ENCODE measurements at regions not wholly inside any gene's neighbourhood (a gene's known extent, or its start where the extent isn't known, plus 50 kb on each side); places are given as distances from the start of the nearest gene placed in this dataset.

DNA sequence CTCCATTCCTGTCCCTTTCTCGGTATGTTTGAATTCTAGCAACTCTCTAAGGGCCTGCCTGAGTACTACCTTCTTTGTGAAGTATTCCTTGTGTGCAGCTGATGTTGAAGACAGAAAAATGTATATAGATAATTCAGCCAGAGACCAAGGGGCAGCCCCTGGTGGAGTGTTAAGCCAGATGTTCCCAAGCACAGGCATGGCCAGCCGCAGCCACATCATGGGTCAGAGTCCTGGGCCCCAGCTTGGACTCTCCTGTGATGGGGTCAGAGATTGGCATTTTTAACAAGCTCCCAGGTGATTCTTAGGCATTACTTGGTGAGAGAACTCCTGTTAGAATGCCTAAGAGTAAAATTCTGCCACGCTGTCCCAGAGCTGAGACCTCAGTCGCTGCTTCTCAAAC, 100.8 kb downstream of the IRF8 start:
- DNase-seq (ENCODE audit: low read depth) = no peak
- TF ChIP-seq, protein P1, sequence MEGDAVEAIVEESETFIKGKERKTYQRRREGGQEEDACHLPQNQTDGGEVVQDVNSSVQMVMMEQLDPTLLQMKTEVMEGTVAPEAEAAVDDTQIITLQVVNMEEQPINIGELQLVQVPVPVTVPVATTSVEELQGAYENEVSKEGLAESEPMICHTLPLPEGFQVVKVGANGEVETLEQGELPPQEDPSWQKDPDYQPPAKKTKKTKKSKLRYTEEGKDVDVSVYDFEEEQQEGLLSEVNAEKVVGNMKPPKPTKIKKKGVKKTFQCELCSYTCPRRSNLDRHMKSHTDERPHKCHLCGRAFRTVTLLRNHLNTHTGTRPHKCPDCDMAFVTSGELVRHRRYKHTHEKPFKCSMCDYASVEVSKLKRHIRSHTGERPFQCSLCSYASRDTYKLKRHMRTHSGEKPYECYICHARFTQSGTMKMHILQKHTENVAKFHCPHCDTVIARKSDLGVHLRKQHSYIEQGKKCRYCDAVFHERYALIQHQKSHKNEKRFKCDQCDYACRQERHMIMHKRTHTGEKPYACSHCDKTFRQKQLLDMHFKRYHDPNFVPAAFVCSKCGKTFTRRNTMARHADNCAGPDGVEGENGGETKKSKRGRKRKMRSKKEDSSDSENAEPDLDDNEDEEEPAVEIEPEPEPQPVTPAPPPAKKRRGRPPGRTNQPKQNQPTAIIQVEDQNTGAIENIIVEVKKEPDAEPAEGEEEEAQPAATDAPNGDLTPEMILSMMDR (IDR thresholded peaks at IDR 0.05; ENCODE audit: control insufficient read depth, extremely low read depth, insufficient read depth) = no peak
- no peak overlapping the region for H3K4me3 ChIP-seq (ENCODE audit: low read depth, low read length)

- no peak for DNase-seq (ENCODE audit: low read depth)
- TF ChIP-seq, protein P1 (IDR thresholded peaks at IDR 0.05; ENCODE audit: control insufficient read depth, extremely low read depth, insufficient read depth) = no peak
- no peak overlapping the region for H3K4me3 ChIP-seq (ENCODE audit: low read depth, low read length)
Measured at GRCh38 chr16:86002178-86002900, 103.4 kb downstream of the IRF8 start.

DNA sequence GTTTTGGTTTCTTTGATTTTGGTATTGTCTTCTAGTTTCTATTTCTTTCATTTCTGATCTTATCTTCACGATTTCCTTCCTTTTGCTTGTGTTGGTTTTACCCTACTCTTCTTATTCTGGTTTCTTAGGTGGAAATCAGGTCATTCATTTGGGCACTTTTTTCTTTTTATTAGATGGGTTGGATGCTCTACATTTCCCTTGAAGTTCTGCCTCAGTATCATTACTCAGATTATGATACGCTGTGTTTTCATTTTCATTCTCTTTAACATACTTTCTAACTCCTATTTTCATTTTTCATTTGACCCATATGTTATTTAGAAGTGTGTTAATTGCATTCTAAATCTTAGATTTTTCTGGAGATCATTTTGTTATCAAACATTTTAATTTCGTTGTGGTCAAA, 108.6 kb downstream of the IRF8 start:
- TF ChIP-seq, protein P1 (IDR thresholded peaks at IDR 0.05; ENCODE audit: control insufficient read depth, extremely low read depth, insufficient read depth) = no peak
- no peak for DNase-seq (ENCODE audit: low read depth)
- no peak overlapping the region for H3K4me3 ChIP-seq (ENCODE audit: low read depth, low read length)

- H3K4me3 ChIP-seq (ENCODE audit: low read depth, low read length) = no peak overlapping the region
- DNase-seq (ENCODE audit: low read depth) = no peak
- TF ChIP-seq, protein P1 (IDR thresholded peaks at IDR 0.05; ENCODE audit: control insufficient read depth, extremely low read depth, insufficient read depth) = no peak
Measured at GRCh38 chr16:86010680-86011141, 111.7 kb downstream of the IRF8 start.

GRCh38 chr16:86011532-86011931, 112.6 kb downstream of the IRF8 start:
- H3K4me3 ChIP-seq (ENCODE audit: low read depth, low read length) = no peak overlapping the region
- DNase-seq (ENCODE audit: low read depth) = no peak
- TF ChIP-seq, protein P1 (IDR thresholded peaks at IDR 0.05; ENCODE audit: control insufficient read depth, extremely low read depth, insufficient read depth) = no peak

DNA sequence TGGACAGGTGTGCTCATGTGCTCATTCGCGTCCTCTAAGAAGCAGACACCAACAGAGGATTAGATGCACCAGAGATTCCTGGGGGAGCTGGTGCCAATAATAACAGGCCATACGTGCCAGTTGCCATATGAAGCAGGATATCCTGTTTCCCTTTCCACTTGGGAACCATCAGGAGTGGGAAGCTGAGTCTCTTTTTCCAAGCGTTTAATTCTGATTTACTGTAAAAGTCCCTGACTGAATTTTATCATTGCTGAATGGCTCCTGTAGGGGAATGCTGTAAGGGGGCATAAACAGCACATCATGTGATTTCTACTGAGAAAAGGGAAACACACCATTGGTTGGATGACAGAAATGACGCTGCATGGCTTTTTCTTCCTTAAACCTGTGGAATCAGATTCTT, 113.3 kb downstream of the IRF8 start:
- TF ChIP-seq, protein P1 (IDR thresholded peaks at IDR 0.05; ENCODE audit: control insufficient read depth, extremely low read depth, insufficient read depth) = no peak
- no peak for DNase-seq (ENCODE audit: low read depth)
- H3K4me3 ChIP-seq (ENCODE audit: low read depth, low read length) = no peak overlapping the region

GRCh38 chr16:86013867-86014266, 114.9 kb downstream of the IRF8 start:
- no peak overlapping the region for H3K4me3 ChIP-seq (ENCODE audit: low read depth, low read length)
- TF ChIP-seq, protein P1 (IDR thresholded peaks at IDR 0.05; ENCODE audit: control insufficient read depth, extremely low read depth, insufficient read depth) = no peak
- DNase-seq (ENCODE audit: low read depth) = no peak
